IMR-90 (cell line): ENCODE measurements at regions not wholly inside any gene's neighbourhood (a gene's known extent, or its start where the extent isn't known, plus 50 kb on each side); places are given as distances from the start of the nearest gene placed in this dataset.
"Not testable (repeated sequence)": the region's sequence is repeated elsewhere in the genome, so short reads cannot be mapped to it uniquely, and the experiment has no call there.

Source experiments
- ATAC-seq: fragments of 200-7000 bp; cut with Tn5 transposase; 2 replicates; pipeline ENCODE4 v1.9.1; 2020; ENCODE audit warnings: low read depth, mild to moderate bottlenecking, moderate library complexity
- BruUV-seq: library from RNA; stranded (reverse); fragments of 400-500 nt; replicated peaks from 2 replicates; lab custom pipeline; 2021; lab: Mats Ljungman, UMichigan
- CTCF ChIA-PET: fragments of 300-600 bp; formaldehyde crosslinking; extraction: SDS; loops from one replicate; lab custom pipeline; 2021; ENCODE audit warnings: antibody characterized with exemption; lab: Yijun Ruan, JAX
- POLR2A ChIA-PET: fragments of 300-600 bp; sonication (Branson Sonifier 250); formaldehyde crosslinking; loops from one replicate; lab custom pipeline; 2022; ENCODE audit warnings: antibody characterized with exemption; ENCODE audit not compliant: unreplicated experiment; lab: Charles Lee
- DNase-seq: peaks from one replicate; pipeline ENCODE4 v3.0.0; 2013
- H2AFZ ChIP-seq: replicated peaks from 2 replicates; pipeline ENCODE3; 2013; ENCODE audit warnings: low read length, mild to moderate bottlenecking; ENCODE audit not compliant: poor library complexity
- H2AK5ac ChIP-seq: 2 replicates; pipeline ENCODE4 v1.6.1; 2013; ENCODE audit warnings: low read depth, low read length, inconsistent platforms
- H2AK9ac ChIP-seq: replicated peaks from 2 replicates; pipeline ENCODE3; 2013; ENCODE audit warnings: mild to moderate bottlenecking, low read depth, low read length, moderate library complexity; ENCODE audit not compliant: poor library complexity
- H2BK120ac ChIP-seq: 2 replicates; pipeline ENCODE4 v1.6.1; 2013; ENCODE audit warnings: low read depth, low read length, inconsistent platforms
- H2BK15ac ChIP-seq: 3 replicates; pipeline ENCODE4 v1.6.1; 2013; ENCODE audit warnings: low read depth, low read length, inconsistent platforms
- H2BK20ac ChIP-seq: 2 replicates; pipeline ENCODE4 v1.6.1; 2013; ENCODE audit warnings: low read depth, mild to moderate bottlenecking, inconsistent platforms, low read length, moderate library complexity
- H2BK5ac ChIP-seq: 2 replicates; pipeline ENCODE4 v1.6.1; 2013; ENCODE audit warnings: mild to moderate bottlenecking, low read depth, low read length, inconsistent platforms; ENCODE audit not compliant: poor library complexity, severe bottlenecking
- H3K14ac ChIP-seq: replicated peaks from 2 replicates; pipeline ENCODE4 v1.6.1; 2013; ENCODE audit warnings: low read depth, low read length, inconsistent platforms
- H3K18ac ChIP-seq: 2 replicates; pipeline ENCODE4 v1.6.1; 2013; ENCODE audit warnings: low read depth, low read length, control low read depth
- H3K23ac ChIP-seq: 2 replicates; pipeline ENCODE4 v1.6.1; 2013; ENCODE audit warnings: low read depth, low read length, inconsistent platforms
- H3K27ac ChIP-seq: 2 replicates; pipeline ENCODE4 v1.5.1; 2013; ENCODE audit warnings: mild to moderate bottlenecking, control low read depth, low read length; ENCODE audit not compliant: insufficient read depth
- H3K27me3 ChIP-seq: 2 replicates; pipeline ENCODE4 v1.6.1; 2013; ENCODE audit warnings: low read length; ENCODE audit not compliant: control insufficient read depth, insufficient read depth
- H3K36me3 ChIP-seq: 2 replicates; pipeline ENCODE4 v1.6.1; 2013; ENCODE audit warnings: low read length, mixed read lengths; ENCODE audit not compliant: control insufficient read depth, insufficient read depth
- H3K4ac ChIP-seq: 2 replicates; pipeline ENCODE4 v1.6.1; 2013; ENCODE audit warnings: low read depth, low read length, inconsistent platforms
- H3K4me1 ChIP-seq: 2 replicates; pipeline ENCODE4 v1.6.1; 2013; ENCODE audit warnings: low read length, mixed read lengths; ENCODE audit not compliant: control insufficient read depth, insufficient read depth
- H3K4me2 ChIP-seq: 2 replicates; pipeline ENCODE4 v1.6.1; 2013; ENCODE audit warnings: low read depth, mild to moderate bottlenecking, control low read depth, low read length, moderate library complexity
- H3K4me3 ChIP-seq: 2 replicates; pipeline ENCODE4 v1.5.1; 2013; ENCODE audit warnings: low read depth, mild to moderate bottlenecking, control low read depth, low read length, moderate library complexity; ENCODE audit not compliant: insufficient read depth
- H3K56ac ChIP-seq: 2 replicates; pipeline ENCODE4 v1.6.1; 2013; ENCODE audit warnings: low read length, inconsistent platforms; ENCODE audit not compliant: insufficient read depth; ENCODE audit errors: extremely low read depth
- H3K79me1 ChIP-seq, 2 experiments: 2 replicates each; pipeline ENCODE4 v1.6.1; 2013; ENCODE audit warnings: low read length in 2 of 2, inconsistent platforms in 1 of 2, low read depth in 1 of 2
- H3K9ac ChIP-seq: 2 replicates; pipeline ENCODE4 v1.6.1; 2013; ENCODE audit warnings: low read depth, low read length, control low read depth
- H3K9me1 ChIP-seq: 2 replicates; pipeline ENCODE4 v1.6.1; 2013; ENCODE audit warnings: low read length, inconsistent platforms; ENCODE audit not compliant: insufficient read depth
- H3K9me3 ChIP-seq: 2 replicates; pipeline ENCODE4 v1.6.1; 2013; ENCODE audit warnings: low read length; ENCODE audit not compliant: control insufficient read depth, insufficient read depth
- H4K20me1 ChIP-seq: 2 replicates; pipeline ENCODE4 v1.6.1; 2013; ENCODE audit warnings: low read length, inconsistent platforms; ENCODE audit not compliant: insufficient read depth
- H4K5ac ChIP-seq: 2 replicates; pipeline ENCODE4 v1.6.1; 2013; ENCODE audit warnings: mild to moderate bottlenecking, low read depth, low read length, control low read depth
- H4K8ac ChIP-seq, 2 experiments: 2 replicates each; pipeline ENCODE4 v1.6.1; 2013; ENCODE audit warnings: low read depth in 2 of 2, low read length in 2 of 2, control low read depth in 1 of 2, inconsistent platforms in 1 of 2
- H4K91ac ChIP-seq: 2 replicates; pipeline ENCODE4 v1.6.1; 2013; ENCODE audit warnings: low read depth, low read length, inconsistent platforms; ENCODE audit not compliant: insufficient read depth
- WGBS, 2 experiments: methylation state at CpG; one replicate each; pipeline versions ENCODE4 v1.1.5 to v1.1.7; 2013; ENCODE audit warnings: missing lambda C conversion rate in 2 of 2; ENCODE audit not compliant: insufficient read length in 1 of 2; ENCODE audit errors: extremely low coverage in 2 of 2; 5-methylcytosine and 5-hydroxymethylcytosine counted together
- dilution Hi-C: fragments of 300-500 bp; cut with HindIII; formaldehyde crosslinking; loops from one replicate; pipeline ENCODE4 v1.14.3; 2018; ENCODE audit warnings: low sequenced_read_pairs; ENCODE audit not compliant: unreplicated experiment
- in situ Hi-C: fragments of 300-500 bp; cut with MboI; formaldehyde crosslinking; loops from 3 replicates; pipeline ENCODE4 v1.14.3; 2019; ENCODE audit warnings: low sequenced_read_pairs, inconsistent platforms, mixed read lengths
- intact Hi-C: fragments of 100-400 bp; cut with micrococcal nuclease; formaldehyde crosslinking; loops from 2 replicates; pipeline ENCODE4 v1.10.0; 2022

- H3K27ac ChIP-seq, H3K9ac ChIP-seq, H3K9me1 ChIP-seq, H2BK5ac ChIP-seq, in situ Hi-C loops, H3K23ac ChIP-seq, H2AK9ac ChIP-seq, H2AK5ac ChIP-seq, H3K18ac ChIP-seq, H3K36me3 ChIP-seq, H2BK120ac ChIP-seq, H3K4me3 ChIP-seq, H4K20me1 ChIP-seq, H3K9me3 ChIP-seq, H4K91ac ChIP-seq, H3K79me1 ChIP-seq, H3K4me1 ChIP-seq, H4K8ac ChIP-seq, POLR2A ChIA-PET, DNase-seq, BruUV-seq, intact Hi-C loops, H3K4ac ChIP-seq, ATAC-seq, dilution Hi-C loops, H2BK15ac ChIP-seq, H3K4me2 ChIP-seq, H3K14ac ChIP-seq, H3K27me3 ChIP-seq, H2AFZ ChIP-seq, CTCF ChIA-PET, H4K5ac ChIP-seq, H3K56ac ChIP-seq, H2BK20ac ChIP-seq: not testable (repeated sequence)
- WGBS, 2 experiments = no CpG with 5 or more reads among the region's 5 CpGs
Observed at GRCh38 chr3:82586002-82586401, 824.6 kb upstream of the GBE1 start.

- H2AK5ac ChIP-seq, H3K9me3 ChIP-seq, H3K4ac ChIP-seq, H3K79me1 ChIP-seq, H2BK15ac ChIP-seq, H3K56ac ChIP-seq, H3K4me2 ChIP-seq, H3K36me3 ChIP-seq, DNase-seq, CTCF ChIA-PET, H2AK9ac ChIP-seq, H2BK20ac ChIP-seq, H2BK120ac ChIP-seq, POLR2A ChIA-PET, H4K5ac ChIP-seq, dilution Hi-C loops, intact Hi-C loops, H3K9ac ChIP-seq, H3K4me1 ChIP-seq, ATAC-seq, H3K18ac ChIP-seq, H4K8ac ChIP-seq, H2BK5ac ChIP-seq, H3K27me3 ChIP-seq, H4K20me1 ChIP-seq, H3K14ac ChIP-seq, H4K91ac ChIP-seq, H3K27ac ChIP-seq, H3K4me3 ChIP-seq, H3K9me1 ChIP-seq, H2AFZ ChIP-seq, BruUV-seq, H3K23ac ChIP-seq, in situ Hi-C loops: not testable (repeated sequence)
- WGBS, 2 experiments = no CpG with 5 or more reads among the region's 2 CpGs
Observed at GRCh38 chr3:82585591-82585990, 824.1 kb upstream of the GBE1 start.
